WTC11 (cell line): ENCODE measurements at regions not wholly inside any gene's neighbourhood (a gene's known extent, or its start where the extent isn't known, plus 50 kb on each side); places are given as distances from the start of the nearest gene placed in this dataset.

ENCODE experiments used
- ATAC-seq: fragments of 200-7000 bp; cut with Tn5 transposase; 2 replicates; pipeline ENCODE4 v1.10.0; 2021; ENCODE audit warnings: mild to moderate bottlenecking, moderate library complexity
- CTCF ChIA-PET: fragments of 300-600 bp; sonication (Branson Sonifier 250); formaldehyde crosslinking; loops from one replicate; lab custom pipeline; 2021; ENCODE audit warnings: antibody characterized with exemption; lab: Charles Lee
- POLR2A ChIA-PET: fragments of 350-600 bp; sonication (Branson Sonifier 250); formaldehyde crosslinking; loops from one replicate; lab custom pipeline; 2021; ENCODE audit warnings: antibody characterized with exemption; lab: Charles Lee
- DNase-seq: peaks from one replicate; pipeline ENCODE4 v3.0.0; 2021; ENCODE audit warnings: low spot score
- H3K27ac Mint-ChIP-seq: 2 replicates; pipeline ENCODE4 v1.8.0; 2021; ENCODE audit warnings: mixed read lengths
- H3K27me3 Mint-ChIP-seq: 2 replicates; pipeline ENCODE4 v1.8.0; 2021; ENCODE audit warnings: low read depth, mild to moderate bottlenecking, moderate library complexity, mixed read lengths
- H3K36me3 Mint-ChIP-seq: 2 replicates; pipeline ENCODE4 v1.8.0; 2021; ENCODE audit warnings: mixed read lengths
- H3K4me1 Mint-ChIP-seq: 2 replicates; pipeline ENCODE4 v1.8.0; 2022; ENCODE audit warnings: mixed read lengths
- H3K4me3 Mint-ChIP-seq: 2 replicates; pipeline ENCODE4 v1.8.0; 2021; ENCODE audit warnings: mild to moderate bottlenecking, moderate library complexity, mixed read lengths
- H3K9me3 Mint-ChIP-seq: 2 replicates; pipeline ENCODE4 v1.8.0; 2021; ENCODE audit warnings: mixed read lengths
- ESRRA ChIP-seq: sonication (generic); formaldehyde crosslinking; IDR thresholded peaks from 2 replicates; pipeline ENCODE4 v1.8.1; 2022; ENCODE audit warnings: mild to moderate bottlenecking, missing genetic modification reagents, borderline replicate concordance
- FOXP1 ChIP-seq: sonication (generic); formaldehyde crosslinking; IDR thresholded peaks from 2 replicates; pipeline ENCODE4 v1.8.0; 2022; ENCODE audit warnings: missing genetic modification reagents, mild to moderate bottlenecking, moderate library complexity, borderline replicate concordance
- GRHL2 ChIP-seq: fragments of 250-450 bp; sonication (Bioruptor Pico); IDR thresholded peaks from 2 replicates; pipeline ENCODE4 v1.8.0; 2022; ENCODE audit warnings: mild to moderate bottlenecking, moderate library complexity; ENCODE audit not compliant: insufficient replicate concordance, severe bottlenecking
- PRRX2 ChIP-seq: fragments of 250-450 bp; sonication (Bioruptor Pico); IDR thresholded peaks from 2 replicates; pipeline ENCODE4 v1.8.0; 2021; ENCODE audit warnings: mild to moderate bottlenecking
- SMAD4 ChIP-seq: sonication (generic); formaldehyde crosslinking; IDR thresholded peaks from 2 replicates; pipeline ENCODE4 v1.8.0; 2022; ENCODE audit warnings: mild to moderate bottlenecking, missing genetic modification reagents
- ZNF219 ChIP-seq: sonication (generic); formaldehyde crosslinking; IDR thresholded peaks from 2 replicates; pipeline ENCODE4 v1.8.0; 2023; ENCODE audit warnings: missing genetic modification reagents, mild to moderate bottlenecking, borderline replicate concordance
- ZNF317 ChIP-seq: sonication (generic); formaldehyde crosslinking; IDR thresholded peaks from 2 replicates; pipeline ENCODE4 v1.8.1; 2023; ENCODE audit warnings: low read depth, mild to moderate bottlenecking, moderate library complexity, missing genetic modification reagents, borderline replicate concordance
- ZNF671 ChIP-seq: fragments of 250-450 bp; sonication (Bioruptor Pico); IDR thresholded peaks from 2 replicates; pipeline ENCODE4 v1.8.0; 2021; ENCODE audit warnings: mild to moderate bottlenecking
- TF ChIP-seq, protein P1 (sequence below): sonication (generic); formaldehyde crosslinking; IDR thresholded peaks from 2 replicates; pipeline ENCODE4 v1.8.1; 2023; ENCODE audit warnings: mild to moderate bottlenecking, missing genetic modification reagents, borderline replicate concordance
- TF ChIP-seq, protein P2 (sequence below): sonication (generic); formaldehyde crosslinking; IDR thresholded peaks from 2 replicates; pipeline ENCODE4 v1.8.0; 2023; ENCODE audit warnings: missing genetic modification reagents, mild to moderate bottlenecking, borderline replicate concordance
- TF ChIP-seq, protein P3 (sequence below): sonication (generic); formaldehyde crosslinking; IDR thresholded peaks from 2 replicates; pipeline ENCODE4 v1.8.1; 2023; ENCODE audit warnings: mild to moderate bottlenecking, missing genetic modification reagents, moderate library complexity
- TF ChIP-seq, protein P4 (sequence below): sonication (generic); formaldehyde crosslinking; IDR thresholded peaks from 2 replicates; pipeline ENCODE4 v1.8.0; 2022; ENCODE audit warnings: missing genetic modification reagents
- TF ChIP-seq, protein P5 (sequence below): sonication (generic); formaldehyde crosslinking; IDR thresholded peaks from 2 replicates; pipeline ENCODE4 v1.8.1; 2022; ENCODE audit warnings: mild to moderate bottlenecking, missing genetic modification reagents, moderate library complexity, borderline replicate concordance

DNA sequence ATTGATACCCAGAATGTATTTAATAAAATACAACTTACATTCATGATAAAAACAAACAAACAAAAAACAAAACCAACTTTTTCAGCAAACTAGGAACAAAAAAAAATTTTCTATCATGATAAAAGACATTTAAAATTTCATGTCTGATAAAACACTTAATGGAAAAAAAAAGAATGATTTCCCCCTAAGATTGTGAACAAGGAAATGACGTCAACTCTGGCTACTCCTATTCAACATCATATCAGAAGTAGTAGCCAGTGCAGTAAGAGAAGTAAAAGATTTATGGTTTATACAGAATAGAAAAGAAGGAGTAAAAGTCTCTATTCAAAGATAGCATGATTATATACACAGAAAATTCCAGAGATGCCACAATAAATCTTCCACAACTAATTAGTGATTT lies 1306.6 kb downstream of the FSCB start:
- ATAC-seq (no peak), DNase-seq (no peak)
- H3K27ac Mint-ChIP-seq: no peak overlapping the region
- peaks cover 4% of the 10 kb centered on the region; the same call in 1 of the 2 replicates for H3K4me1 Mint-ChIP-seq
- TF ChIP-seq ZNF317 (CRISPR knock-in tag): no peak
- TF ChIP-seq SMAD4: no peak
- H3K36me3 Mint-ChIP-seq: peaks cover 4% of the 10 kb centered on the region
- CTCF ChIA-PET: no interaction called here
- no peaks in the 10 kb centered on the region for H3K27me3 Mint-ChIP-seq
- POLR2A ChIA-PET: no interaction called here
- no peak overlapping the region for H3K4me3 Mint-ChIP-seq
- peaks cover 15% of the 10 kb centered on the region for H3K9me3 Mint-ChIP-seq

DNA sequence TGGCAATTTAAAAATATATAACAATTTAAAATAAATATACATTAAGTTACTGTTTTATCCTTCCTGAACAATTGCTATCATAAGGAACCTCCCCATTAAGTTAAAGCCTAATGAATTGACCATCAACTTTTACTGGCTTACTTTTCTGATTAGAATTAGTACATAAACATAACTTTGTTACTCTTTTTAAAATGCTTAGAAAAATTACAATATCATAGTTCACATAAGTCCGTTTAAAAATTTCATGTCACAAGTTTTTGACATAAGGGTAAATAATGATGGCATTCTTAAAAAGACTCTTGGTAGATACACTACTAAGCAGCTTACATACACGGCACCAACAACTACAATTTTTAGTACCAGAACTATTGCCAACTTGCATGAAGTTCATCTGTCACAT lies 1308.6 kb downstream of the FSCB start:
- DNase-seq (no peak), ATAC-seq (no peak)
- no peak overlapping the region for H3K4me3 Mint-ChIP-seq
- H3K27ac Mint-ChIP-seq: no peak overlapping the region
- H3K4me1 Mint-ChIP-seq: peaks cover 4% of the 10 kb centered on the region; the same call in 1 of the 2 replicates
- ChIA-PET CTCF (no interaction called here), POLR2A (no interaction called here)
- no peak for TF ChIP-seq FOXP1
- H3K9me3 Mint-ChIP-seq: peaks cover 23% of the 10 kb centered on the region
- H3K27me3 Mint-ChIP-seq: no peaks in the 10 kb centered on the region
- H3K36me3 Mint-ChIP-seq: peaks cover 4% of the 10 kb centered on the region

DNA sequence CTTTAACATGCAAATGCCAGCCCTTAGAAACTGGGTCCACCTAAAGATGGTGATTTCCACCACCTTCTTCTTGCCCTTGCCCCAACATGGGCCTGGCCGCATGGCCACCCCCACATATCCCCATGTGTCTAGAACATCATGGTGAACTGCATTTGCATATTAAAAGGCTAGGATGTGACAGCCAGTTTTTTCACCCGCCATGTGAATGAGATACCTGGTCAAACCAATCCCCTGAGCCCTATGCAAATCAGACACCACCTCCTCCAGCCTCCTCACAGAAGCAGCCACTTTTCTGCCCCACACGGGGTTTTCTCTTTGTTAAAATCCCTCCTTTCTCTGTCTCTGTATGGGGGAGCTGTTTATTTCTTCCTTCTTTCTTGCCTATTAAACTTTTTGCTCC lies 1322.5 kb downstream of the FSCB start:
- TF ChIP-seq, protein P1, sequence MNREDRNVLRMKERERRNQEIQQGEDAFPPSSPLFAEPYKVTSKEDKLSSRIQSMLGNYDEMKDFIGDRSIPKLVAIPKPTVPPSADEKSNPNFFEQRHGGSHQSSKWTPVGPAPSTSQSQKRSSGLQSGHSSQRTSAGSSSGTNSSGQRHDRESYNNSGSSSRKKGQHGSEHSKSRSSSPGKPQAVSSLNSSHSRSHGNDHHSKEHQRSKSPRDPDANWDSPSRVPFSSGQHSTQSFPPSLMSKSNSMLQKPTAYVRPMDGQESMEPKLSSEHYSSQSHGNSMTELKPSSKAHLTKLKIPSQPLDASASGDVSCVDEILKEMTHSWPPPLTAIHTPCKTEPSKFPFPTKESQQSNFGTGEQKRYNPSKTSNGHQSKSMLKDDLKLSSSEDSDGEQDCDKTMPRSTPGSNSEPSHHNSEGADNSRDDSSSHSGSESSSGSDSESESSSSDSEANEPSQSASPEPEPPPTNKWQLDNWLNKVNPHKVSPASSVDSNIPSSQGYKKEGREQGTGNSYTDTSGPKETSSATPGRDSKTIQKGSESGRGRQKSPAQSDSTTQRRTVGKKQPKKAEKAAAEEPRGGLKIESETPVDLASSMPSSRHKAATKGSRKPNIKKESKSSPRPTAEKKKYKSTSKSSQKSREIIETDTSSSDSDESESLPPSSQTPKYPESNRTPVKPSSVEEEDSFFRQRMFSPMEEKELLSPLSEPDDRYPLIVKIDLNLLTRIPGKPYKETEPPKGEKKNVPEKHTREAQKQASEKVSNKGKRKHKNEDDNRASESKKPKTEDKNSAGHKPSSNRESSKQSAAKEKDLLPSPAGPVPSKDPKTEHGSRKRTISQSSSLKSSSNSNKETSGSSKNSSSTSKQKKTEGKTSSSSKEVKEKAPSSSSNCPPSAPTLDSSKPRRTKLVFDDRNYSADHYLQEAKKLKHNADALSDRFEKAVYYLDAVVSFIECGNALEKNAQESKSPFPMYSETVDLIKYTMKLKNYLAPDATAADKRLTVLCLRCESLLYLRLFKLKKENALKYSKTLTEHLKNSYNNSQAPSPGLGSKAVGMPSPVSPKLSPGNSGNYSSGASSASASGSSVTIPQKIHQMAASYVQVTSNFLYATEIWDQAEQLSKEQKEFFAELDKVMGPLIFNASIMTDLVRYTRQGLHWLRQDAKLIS (CRISPR knock-in tag): no peak
- no peak for TF ChIP-seq PRRX2 (CRISPR knock-in tag)
- TF ChIP-seq, protein P2, sequence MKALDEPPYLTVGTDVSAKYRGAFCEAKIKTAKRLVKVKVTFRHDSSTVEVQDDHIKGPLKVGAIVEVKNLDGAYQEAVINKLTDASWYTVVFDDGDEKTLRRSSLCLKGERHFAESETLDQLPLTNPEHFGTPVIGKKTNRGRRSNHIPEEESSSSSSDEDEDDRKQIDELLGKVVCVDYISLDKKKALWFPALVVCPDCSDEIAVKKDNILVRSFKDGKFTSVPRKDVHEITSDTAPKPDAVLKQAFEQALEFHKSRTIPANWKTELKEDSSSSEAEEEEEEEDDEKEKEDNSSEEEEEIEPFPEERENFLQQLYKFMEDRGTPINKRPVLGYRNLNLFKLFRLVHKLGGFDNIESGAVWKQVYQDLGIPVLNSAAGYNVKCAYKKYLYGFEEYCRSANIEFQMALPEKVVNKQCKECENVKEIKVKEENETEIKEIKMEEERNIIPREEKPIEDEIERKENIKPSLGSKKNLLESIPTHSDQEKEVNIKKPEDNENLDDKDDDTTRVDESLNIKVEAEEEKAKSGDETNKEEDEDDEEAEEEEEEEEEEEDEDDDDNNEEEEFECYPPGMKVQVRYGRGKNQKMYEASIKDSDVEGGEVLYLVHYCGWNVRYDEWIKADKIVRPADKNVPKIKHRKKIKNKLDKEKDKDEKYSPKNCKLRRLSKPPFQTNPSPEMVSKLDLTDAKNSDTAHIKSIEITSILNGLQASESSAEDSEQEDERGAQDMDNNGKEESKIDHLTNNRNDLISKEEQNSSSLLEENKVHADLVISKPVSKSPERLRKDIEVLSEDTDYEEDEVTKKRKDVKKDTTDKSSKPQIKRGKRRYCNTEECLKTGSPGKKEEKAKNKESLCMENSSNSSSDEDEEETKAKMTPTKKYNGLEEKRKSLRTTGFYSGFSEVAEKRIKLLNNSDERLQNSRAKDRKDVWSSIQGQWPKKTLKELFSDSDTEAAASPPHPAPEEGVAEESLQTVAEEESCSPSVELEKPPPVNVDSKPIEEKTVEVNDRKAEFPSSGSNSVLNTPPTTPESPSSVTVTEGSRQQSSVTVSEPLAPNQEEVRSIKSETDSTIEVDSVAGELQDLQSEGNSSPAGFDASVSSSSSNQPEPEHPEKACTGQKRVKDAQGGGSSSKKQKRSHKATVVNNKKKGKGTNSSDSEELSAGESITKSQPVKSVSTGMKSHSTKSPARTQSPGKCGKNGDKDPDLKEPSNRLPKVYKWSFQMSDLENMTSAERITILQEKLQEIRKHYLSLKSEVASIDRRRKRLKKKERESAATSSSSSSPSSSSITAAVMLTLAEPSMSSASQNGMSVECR (CRISPR knock-in tag): no peak
- TF ChIP-seq ZNF219 (CRISPR knock-in tag): no peak
- no peak overlapping the region for H3K4me3 Mint-ChIP-seq
- H3K27me3 Mint-ChIP-seq: no peaks in the 10 kb centered on the region
- peak; percentile 11 for DNase-seq
- peak overlapping the region; percentile 30; the same call in 1 of the 2 replicates for H3K27ac Mint-ChIP-seq
- H3K4me1 Mint-ChIP-seq: peaks cover 17% of the 10 kb centered on the region
- H3K36me3 Mint-ChIP-seq: peaks cover 10% of the 10 kb centered on the region
- ChIA-PET POLR2A (no interaction called here), CTCF (no interaction called here)
- H3K9me3 Mint-ChIP-seq: peaks cover 24% of the 10 kb centered on the region
- ATAC-seq: peak; percentile 94

DNA sequence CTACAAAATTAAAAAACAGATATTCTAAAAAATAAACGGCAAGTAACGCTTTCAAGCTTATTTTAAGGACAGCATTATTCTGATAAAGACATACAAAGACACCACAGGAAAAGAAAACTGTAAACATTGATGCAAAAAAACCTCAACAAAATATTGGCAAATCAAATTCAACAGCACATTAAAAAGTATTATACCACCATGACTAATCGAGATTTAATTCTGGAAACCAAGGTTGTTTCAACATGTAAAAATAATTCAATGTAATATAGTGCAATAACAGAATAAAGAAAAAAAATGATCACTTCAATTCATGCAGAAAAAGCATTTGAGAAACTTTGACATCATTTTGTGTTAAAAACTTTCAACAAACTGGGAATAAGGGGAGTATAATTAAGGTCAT lies 1323.2 kb downstream of the FSCB start:
- CTCF ChIA-PET: no interaction called here
- no peak for DNase-seq
- Mint-ChIP-seq H3K27me3 (no peaks in the 10 kb centered on the region), H3K4me1 (peaks cover 17% of the 10 kb centered on the region), H3K9me3 (peaks cover 18% of the 10 kb centered on the region), H3K27ac (peak overlapping the region; percentile 29; the same call in 1 of the 2 replicates), H3K4me3 (no peak overlapping the region), H3K36me3 (peaks cover 4% of the 10 kb centered on the region; the same call in 1 of the 2 replicates)
- POLR2A ChIA-PET: no interaction called here
- ATAC-seq: no peak
- TF ChIP-seq GRHL2 (CRISPR knock-in tag) (no peak), ZNF671 (CRISPR knock-in tag) (no peak), ESRRA (CRISPR knock-in tag) (no peak), PRRX2 (CRISPR knock-in tag) (no peak)
- TF ChIP-seq, protein P3, sequence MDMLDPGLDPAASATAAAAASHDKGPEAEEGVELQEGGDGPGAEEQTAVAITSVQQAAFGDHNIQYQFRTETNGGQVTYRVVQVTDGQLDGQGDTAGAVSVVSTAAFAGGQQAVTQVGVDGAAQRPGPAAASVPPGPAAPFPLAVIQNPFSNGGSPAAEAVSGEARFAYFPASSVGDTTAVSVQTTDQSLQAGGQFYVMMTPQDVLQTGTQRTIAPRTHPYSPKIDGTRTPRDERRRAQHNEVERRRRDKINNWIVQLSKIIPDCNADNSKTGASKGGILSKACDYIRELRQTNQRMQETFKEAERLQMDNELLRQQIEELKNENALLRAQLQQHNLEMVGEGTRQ (CRISPR knock-in tag): no peak
- TF ChIP-seq, protein P4, sequence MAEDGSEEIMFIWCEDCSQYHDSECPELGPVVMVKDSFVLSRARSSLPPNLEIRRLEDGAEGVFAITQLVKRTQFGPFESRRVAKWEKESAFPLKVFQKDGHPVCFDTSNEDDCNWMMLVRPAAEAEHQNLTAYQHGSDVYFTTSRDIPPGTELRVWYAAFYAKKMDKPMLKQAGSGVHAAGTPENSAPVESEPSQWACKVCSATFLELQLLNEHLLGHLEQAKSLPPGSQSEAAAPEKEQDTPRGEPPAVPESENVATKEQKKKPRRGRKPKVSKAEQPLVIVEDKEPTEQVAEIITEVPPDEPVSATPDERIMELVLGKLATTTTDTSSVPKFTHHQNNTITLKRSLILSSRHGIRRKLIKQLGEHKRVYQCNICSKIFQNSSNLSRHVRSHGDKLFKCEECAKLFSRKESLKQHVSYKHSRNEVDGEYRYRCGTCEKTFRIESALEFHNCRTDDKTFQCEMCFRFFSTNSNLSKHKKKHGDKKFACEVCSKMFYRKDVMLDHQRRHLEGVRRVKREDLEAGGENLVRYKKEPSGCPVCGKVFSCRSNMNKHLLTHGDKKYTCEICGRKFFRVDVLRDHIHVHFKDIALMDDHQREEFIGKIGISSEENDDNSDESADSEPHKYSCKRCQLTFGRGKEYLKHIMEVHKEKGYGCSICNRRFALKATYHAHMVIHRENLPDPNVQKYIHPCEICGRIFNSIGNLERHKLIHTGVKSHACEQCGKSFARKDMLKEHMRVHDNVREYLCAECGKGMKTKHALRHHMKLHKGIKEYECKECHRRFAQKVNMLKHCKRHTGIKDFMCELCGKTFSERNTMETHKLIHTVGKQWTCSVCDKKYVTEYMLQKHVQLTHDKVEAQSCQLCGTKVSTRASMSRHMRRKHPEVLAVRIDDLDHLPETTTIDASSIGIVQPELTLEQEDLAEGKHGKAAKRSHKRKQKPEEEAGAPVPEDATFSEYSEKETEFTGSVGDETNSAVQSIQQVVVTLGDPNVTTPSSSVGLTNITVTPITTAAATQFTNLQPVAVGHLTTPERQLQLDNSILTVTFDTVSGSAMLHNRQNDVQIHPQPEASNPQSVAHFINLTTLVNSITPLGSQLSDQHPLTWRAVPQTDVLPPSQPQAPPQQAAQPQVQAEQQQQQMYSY (CRISPR knock-in tag): no peak
- TF ChIP-seq, protein P5, sequence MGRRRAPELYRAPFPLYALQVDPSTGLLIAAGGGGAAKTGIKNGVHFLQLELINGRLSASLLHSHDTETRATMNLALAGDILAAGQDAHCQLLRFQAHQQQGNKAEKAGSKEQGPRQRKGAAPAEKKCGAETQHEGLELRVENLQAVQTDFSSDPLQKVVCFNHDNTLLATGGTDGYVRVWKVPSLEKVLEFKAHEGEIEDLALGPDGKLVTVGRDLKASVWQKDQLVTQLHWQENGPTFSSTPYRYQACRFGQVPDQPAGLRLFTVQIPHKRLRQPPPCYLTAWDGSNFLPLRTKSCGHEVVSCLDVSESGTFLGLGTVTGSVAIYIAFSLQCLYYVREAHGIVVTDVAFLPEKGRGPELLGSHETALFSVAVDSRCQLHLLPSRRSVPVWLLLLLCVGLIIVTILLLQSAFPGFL (CRISPR knock-in tag): no peak
